K562 (cell line): ENCODE measurements at regions not wholly inside any gene's neighbourhood (a gene's known extent, or its start where the extent isn't known, plus 50 kb on each side); places are given as distances from the start of the nearest gene placed in this dataset.

Source experiments
- ATAC-seq: fragments of 200-7000 bp; cut with Tn5 transposase; 3 replicates; pipeline ENCODE4 v1.9.1; 2020; ENCODE audit warnings: moderate library complexity
- BruUV-seq: library from RNA; stranded (reverse); fragments of 400-500 nt; replicated peaks from 2 replicates; lab custom pipeline; 2021; lab: Mats Ljungman, UMichigan
- CTCF ChIA-PET: fragments of 300-600 bp; formaldehyde crosslinking; extraction: SDS; loops from one replicate; lab custom pipeline; 2021; ENCODE audit warnings: low intra/inter-chr PET ratio; lab: Yijun Ruan, JAX
- POLR2A ChIA-PET: fragments of 300-600, 350-650 bp; sonication (Branson Sonifier 250); formaldehyde crosslinking; extraction: SDS; loops from one replicate; lab custom pipeline; 2021; ENCODE audit warnings: antibody characterized with exemption, inconsistent platforms; lab: Yijun Ruan, JAX
- DNase-seq, 4 experiments: peaks; one replicate each; pipeline versions ENCODE4 v3.0.0 to v3.0.0-alpha.2; 2011 to 2018; ENCODE audit warnings: low spot score in 3 of 4, mixed read lengths in 3 of 4; ENCODE audit errors: extremely low read depth in 1 of 4
- FAIRE-seq: peaks from 2 replicates; lab custom pipeline; 2011; peaks lifted over from hg19 to GRCh38; lab: Jason Lieb, UNC
- H2AFZ ChIP-seq: 2 replicates; pipeline ENCODE4 v1.6.0; 2011; ENCODE audit warnings: low read depth, low read length, control low read depth, inconsistent platforms
- H3K27ac ChIP-seq: fragments of 200-600 bp; 3 replicates; pipeline ENCODE4 v1.8.0; 2011; ENCODE audit warnings: low read depth, mild to moderate bottlenecking, control low read depth, inconsistent platforms, low read length, moderate library complexity, mixed read lengths; ENCODE audit errors: extremely low read depth
- H3K27me3 ChIP-seq, 2 experiments: fragments of 300-600 bp in 1 of 2; 2 replicates in 1 of 2; 3 replicates in 1 of 2; pipeline versions ENCODE4 v1.6.0 to v1.8.0; 2011; ENCODE audit warnings: inconsistent platforms in 2 of 2, low read length in 2 of 2, mild to moderate bottlenecking in 1 of 2, mixed read lengths in 1 of 2, moderate library complexity in 1 of 2; ENCODE audit not compliant: control insufficient read depth in 2 of 2, insufficient read depth in 2 of 2
- H3K36me3 ChIP-seq: fragments of 300-600 bp; 3 replicates; pipeline ENCODE4 v1.8.0; 2011; ENCODE audit warnings: mild to moderate bottlenecking, low read length, inconsistent platforms; ENCODE audit not compliant: control insufficient read depth, insufficient read depth
- H3K4me1 ChIP-seq, 2 experiments: fragments of 200-600 bp in 1 of 2; replicated peaks in 1 of 2; 2 replicates in 1 of 2; 3 replicates in 1 of 2; pipeline versions ENCODE4 v1.5.1 to v1.8.0; 2011; ENCODE audit warnings: inconsistent platforms in 2 of 2, low read length in 2 of 2, mild to moderate bottlenecking in 1 of 2, mixed read lengths in 1 of 2, moderate library complexity in 1 of 2; ENCODE audit not compliant: control insufficient read depth in 2 of 2, insufficient read depth in 2 of 2
- H3K4me2 ChIP-seq: 2 replicates; pipeline ENCODE4 v1.6.1; 2011; ENCODE audit warnings: low read length, control low read depth, inconsistent platforms, mixed read lengths; ENCODE audit not compliant: insufficient read depth
- H3K4me3 ChIP-seq: fragments of 200-600 bp; sonication (generic), shearing (Covaris generic); 2 replicates; pipeline ENCODE4 v1.5.1; 2016; ENCODE audit warnings: control low read depth, inconsistent platforms
- H3K79me2 ChIP-seq: fragments of 200-600 bp; 3 replicates; pipeline ENCODE4 v1.8.0; 2011; ENCODE audit warnings: low read length, inconsistent platforms; ENCODE audit not compliant: control insufficient read depth, insufficient read depth
- H3K9ac ChIP-seq, 2 experiments: 2 replicates each; pipeline versions ENCODE4 v1.6.0 to v1.6.1; 2011; ENCODE audit warnings: low read depth in 2 of 2, low read length in 2 of 2, control low read depth in 1 of 2, inconsistent platforms in 1 of 2, mild to moderate bottlenecking in 1 of 2, mixed read lengths in 1 of 2; ENCODE audit not compliant: insufficient read depth in 1 of 2
- H3K9me1 ChIP-seq: one replicate; pipeline ENCODE4 v1.6.0; 2011; ENCODE audit warnings: inconsistent platforms, mild to moderate bottlenecking, low read length, moderate library complexity; ENCODE audit not compliant: control insufficient read depth, insufficient read depth
- H3K9me3 ChIP-seq: replicated peaks from 2 replicates; pipeline ENCODE4 v1.5.1; 2011; ENCODE audit warnings: low read depth, low read length, inconsistent platforms; ENCODE audit not compliant: control insufficient read depth, insufficient read depth
- H4K20me1 ChIP-seq: replicated peaks from 2 replicates; pipeline ENCODE4 v1.6.1; 2011; ENCODE audit warnings: low read length, inconsistent platforms, mixed read lengths; ENCODE audit not compliant: control insufficient read depth, insufficient read depth
- ELF1 ChIP-seq: fragments of 200-800 bp; sonication (Bioruptor generic); IDR thresholded peaks from 2 replicates; pipeline ENCODE4 v1.6.1; 2016; ENCODE audit warnings: missing genetic modification characterization, missing compliant biosample characterization
- FUS ChIP-seq: fragments of 200-400 bp; formaldehyde crosslinking; optimal IDR thresholded peaks from 2 replicates; pipeline ENCODE3; 2017; ENCODE audit warnings: low read depth, low read length
- HMGXB4 ChIP-seq: sonication (generic); formaldehyde crosslinking; IDR thresholded peaks from 2 replicates; pipeline ENCODE4 v1.8.1; 2023; ENCODE audit warnings: mild to moderate bottlenecking, missing genetic modification reagents
- MEF2D ChIP-seq: conservative IDR thresholded peaks from 2 replicates; pipeline ENCODE4 v1.6.1; 2016; ENCODE audit warnings: low read depth, missing genetic modification characterization, missing compliant biosample characterization
- PTBP1 ChIP-seq: fragments of 200-400 bp; formaldehyde crosslinking; IDR thresholded peaks from 2 replicates; pipeline ENCODE4 v1.6.1; 2017; ENCODE audit warnings: low read depth, low read length
- ZNF165 ChIP-seq: fragments of 250-450 bp; sonication (Bioruptor Pico); IDR thresholded peaks from 2 replicates; pipeline ENCODE4 v1.4.0; 2020; ENCODE audit warnings: borderline replicate concordance
- ZNF280A ChIP-seq: fragments of 450-650 bp; IDR thresholded peaks from 2 replicates; pipeline ENCODE4 v1.6.1; 2018; ENCODE audit warnings: mild to moderate bottlenecking, low read depth; ENCODE audit not compliant: partially characterized antibody
- ZNF639 ChIP-seq, 2 experiments: fragments of 200-800 bp in 1 of 2; sonication (Bioruptor generic) in 1 of 2; sonication (generic) in 1 of 2; formaldehyde crosslinking in 1 of 2; IDR thresholded peaks in 1 of 2; conservative IDR thresholded peaks in 1 of 2; 2 replicates each; pipeline versions ENCODE4 v1.5.0 to v1.6.1; 2016 to 2020; ENCODE audit warnings: missing compliant biosample characterization in 1 of 2, missing genetic modification characterization in 1 of 2, missing genetic modification reagents in 1 of 2
- ZNF699 ChIP-seq: fragments of 250-450 bp; sonication (Bioruptor Pico); IDR thresholded peaks from 2 replicates; pipeline ENCODE4 v1.8.0; 2021; ENCODE audit warnings: mild to moderate bottlenecking, moderate library complexity; ENCODE audit not compliant: insufficient replicate concordance
- WGBS: fragments of 100-300 bp; shearing (Covaris generic); methylation state at CpG from one replicate; pipeline ENCODE4 v1.1.6; 2016; ENCODE audit warnings: low coverage, mixed read lengths; ENCODE audit not compliant: insufficient coverage; ENCODE audit errors: missing lambda C conversion rate; 5-methylcytosine and 5-hydroxymethylcytosine counted together
- in situ Hi-C: fragments of 300-500 bp; cut with MboI; formaldehyde crosslinking; loops from 4 replicates; pipeline ENCODE4 v1.15.0; 2018; ENCODE audit warnings: inconsistent platforms, mixed read lengths
- intact Hi-C: fragments of 100-400 bp; cut with micrococcal nuclease; formaldehyde crosslinking; loops from 2 replicates; pipeline ENCODE4 v1.14.2; 2022

GRCh38 chr5:64019746-64020145, 57.5 kb upstream of the HTR1A start:
- Histone ChIP-seq H3K9ac (no peak overlapping the region), H3K27me3 (no peaks in the 10 kb centered on the region), H3K4me2 (no peak overlapping the region), H4K20me1 (no peaks in the 10 kb centered on the region), H2AFZ (no peak overlapping the region), H3K4me1 (no peaks in the 10 kb centered on the region), H3K27ac (no peak overlapping the region), H3K4me3 (no peak overlapping the region), H3K79me2 (no peaks in the 10 kb centered on the region), H3K9me3 (no peaks in the 10 kb centered on the region), H3K9me1 (no peaks in the 10 kb centered on the region), H3K36me3 (no peaks in the 10 kb centered on the region)
- BruUV-seq, result no TSS peak
- POLR2A ChIA-PET, result no interaction called here
- ATAC-seq, result no peak
- in situ Hi-C loops (no loop called here), intact Hi-C loops (no loop called here)
- CTCF ChIA-PET, result no interaction called here
- DNase-seq, result no peak
- TF ChIP-seq ZNF165 (CRISPR knock-in tag) (no peak), ZNF280A (no peak), ELF1 (tag) (no peak), FUS (no peak), HMGXB4 (CRISPR knock-in tag) (no peak), MEF2D (tag) (no peak), ZNF699 (no peak), PTBP1 (no peak), ZNF639 (CRISPR knock-in tag; conservative IDR thresholded peaks at IDR 0.05 in 1 of 2, IDR thresholded peaks at IDR 0.05 in 1 of 2) (no peak)
- 0% methylated on average over 2 of the region's 2 CpGs for WGBS
- no peak for FAIRE-seq
